Ishikawa (cell line): ENCODE measurements at regions not wholly inside any gene's neighbourhood (a gene's known extent, or its start where the extent isn't known, plus 50 kb on each side); places are given as distances from the start of the nearest gene placed in this dataset.

Experiments used
- CEBPB ChIP-seq: IDR thresholded peaks from 2 replicates; pipeline ENCODE4 v1.6.1; 2012
- TAF1 ChIP-seq: IDR thresholded peaks from 2 replicates; pipeline ENCODE4 v1.6.1; 2012; ENCODE audit warnings: low read depth, mild to moderate bottlenecking
- USF1 ChIP-seq: IDR thresholded peaks from 2 replicates; pipeline ENCODE4 v1.6.1; 2012
- YY1 ChIP-seq: IDR thresholded peaks from 2 replicates; pipeline ENCODE4 v1.6.1; 2012; ENCODE audit warnings: low read depth
- TF ChIP-seq, protein P1 (sequence below): IDR thresholded peaks from 2 replicates; pipeline ENCODE4 v1.6.1; 2012
- TF ChIP-seq, protein P2 (sequence below): IDR thresholded peaks from 2 replicates; pipeline ENCODE4 v1.6.1; 2012; ENCODE audit warnings: low read depth, mild to moderate bottlenecking

DNA sequence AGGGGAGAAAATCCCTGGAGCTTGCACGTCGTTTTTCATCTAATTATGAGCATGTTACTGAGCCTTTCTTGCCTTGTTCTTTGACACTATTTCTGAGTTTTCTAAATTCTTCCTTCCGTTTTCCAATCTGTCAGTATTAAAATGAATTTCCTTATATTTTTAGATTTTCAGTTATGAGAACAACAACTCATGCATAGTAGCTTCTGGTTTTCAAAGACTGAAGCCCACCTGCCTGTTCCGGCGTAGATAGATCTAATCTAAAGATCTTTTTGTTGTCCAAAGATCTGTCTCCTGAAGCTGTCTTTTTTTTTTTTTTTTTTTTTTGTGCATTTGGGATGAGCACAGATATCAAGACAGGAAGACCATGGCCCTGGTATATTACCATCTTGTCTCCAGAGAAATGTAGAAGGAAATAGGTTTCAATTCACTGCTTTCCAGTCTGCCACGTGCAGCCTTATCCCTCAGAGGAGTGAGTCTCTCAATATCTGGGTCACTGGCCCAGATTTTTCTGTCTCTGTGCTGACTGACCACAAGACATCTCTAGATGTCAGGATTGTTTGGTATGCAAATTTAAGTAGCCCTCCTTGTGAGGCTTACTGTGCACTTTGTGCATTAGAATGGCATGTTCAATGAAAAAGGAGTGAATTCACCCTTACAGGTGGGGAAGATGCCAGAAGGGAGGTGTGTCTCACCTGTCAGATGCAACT lies 222.3 kb upstream of the TMC3 start:
- TF ChIP-seq USF1 (no peak), CEBPB (no peak), YY1 (no peak), TAF1 (no peak)
- TF ChIP-seq, protein P1, sequence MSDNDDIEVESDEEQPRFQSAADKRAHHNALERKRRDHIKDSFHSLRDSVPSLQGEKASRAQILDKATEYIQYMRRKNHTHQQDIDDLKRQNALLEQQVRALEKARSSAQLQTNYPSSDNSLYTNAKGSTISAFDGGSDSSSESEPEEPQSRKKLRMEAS = no peak
- TF ChIP-seq, protein P2, sequence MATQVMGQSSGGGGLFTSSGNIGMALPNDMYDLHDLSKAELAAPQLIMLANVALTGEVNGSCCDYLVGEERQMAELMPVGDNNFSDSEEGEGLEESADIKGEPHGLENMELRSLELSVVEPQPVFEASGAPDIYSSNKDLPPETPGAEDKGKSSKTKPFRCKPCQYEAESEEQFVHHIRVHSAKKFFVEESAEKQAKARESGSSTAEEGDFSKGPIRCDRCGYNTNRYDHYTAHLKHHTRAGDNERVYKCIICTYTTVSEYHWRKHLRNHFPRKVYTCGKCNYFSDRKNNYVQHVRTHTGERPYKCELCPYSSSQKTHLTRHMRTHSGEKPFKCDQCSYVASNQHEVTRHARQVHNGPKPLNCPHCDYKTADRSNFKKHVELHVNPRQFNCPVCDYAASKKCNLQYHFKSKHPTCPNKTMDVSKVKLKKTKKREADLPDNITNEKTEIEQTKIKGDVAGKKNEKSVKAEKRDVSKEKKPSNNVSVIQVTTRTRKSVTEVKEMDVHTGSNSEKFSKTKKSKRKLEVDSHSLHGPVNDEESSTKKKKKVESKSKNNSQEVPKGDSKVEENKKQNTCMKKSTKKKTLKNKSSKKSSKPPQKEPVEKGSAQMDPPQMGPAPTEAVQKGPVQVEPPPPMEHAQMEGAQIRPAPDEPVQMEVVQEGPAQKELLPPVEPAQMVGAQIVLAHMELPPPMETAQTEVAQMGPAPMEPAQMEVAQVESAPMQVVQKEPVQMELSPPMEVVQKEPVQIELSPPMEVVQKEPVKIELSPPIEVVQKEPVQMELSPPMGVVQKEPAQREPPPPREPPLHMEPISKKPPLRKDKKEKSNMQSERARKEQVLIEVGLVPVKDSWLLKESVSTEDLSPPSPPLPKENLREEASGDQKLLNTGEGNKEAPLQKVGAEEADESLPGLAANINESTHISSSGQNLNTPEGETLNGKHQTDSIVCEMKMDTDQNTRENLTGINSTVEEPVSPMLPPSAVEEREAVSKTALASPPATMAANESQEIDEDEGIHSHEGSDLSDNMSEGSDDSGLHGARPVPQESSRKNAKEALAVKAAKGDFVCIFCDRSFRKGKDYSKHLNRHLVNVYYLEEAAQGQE = no peak
